Body of pancreas (tissue), 4 donors: ENCODE measurements at regions not wholly inside any gene's neighbourhood (a gene's known extent, or its start where the extent isn't known, plus 50 kb on each side); places are given as distances from the start of the nearest gene placed in this dataset.

Experiments
- POLR2A ChIP-seq, 3 donors: fragments of 450-650 bp; IDR thresholded peaks; one replicate each; pipeline ENCODE4 v1.6.1; 2016; ENCODE audit warnings: antibody characterized with exemption in 3 of 3, mild to moderate bottlenecking in 2 of 3
- TF ChIP-seq, protein P1 (sequence below), 7 experiments: fragments of 450-650 bp in 4 of 7; fragments of 200-600 bp in 3 of 7; sonication (generic) in 3 of 7; IDR thresholded peaks; one replicate each; pipeline ENCODE4 v1.5.1; 2016 to 2019; ENCODE audit warnings: antibody characterized with exemption in 7 of 7

DNA sequence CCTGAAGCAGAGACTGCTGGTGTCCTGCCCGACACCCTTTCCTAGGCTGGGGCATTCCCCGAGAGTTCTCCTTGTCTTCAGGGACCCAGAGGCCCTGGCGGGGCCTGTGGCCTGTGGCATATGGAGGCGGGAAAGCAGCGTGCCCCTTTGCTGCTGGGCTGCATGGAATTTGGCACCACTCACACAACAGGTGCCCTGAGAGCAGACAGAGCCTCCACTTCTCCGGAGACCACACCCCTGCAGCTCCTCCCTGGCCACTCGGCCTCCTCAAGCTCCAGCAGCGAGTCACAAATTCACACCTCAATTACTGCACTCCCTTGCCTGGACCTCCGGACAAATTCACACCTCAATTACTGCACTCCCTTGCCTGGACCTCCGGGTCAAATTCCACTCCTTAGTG, 1375.2 kb downstream of the TBC1D22A start:
- TF ChIP-seq, protein P1, sequence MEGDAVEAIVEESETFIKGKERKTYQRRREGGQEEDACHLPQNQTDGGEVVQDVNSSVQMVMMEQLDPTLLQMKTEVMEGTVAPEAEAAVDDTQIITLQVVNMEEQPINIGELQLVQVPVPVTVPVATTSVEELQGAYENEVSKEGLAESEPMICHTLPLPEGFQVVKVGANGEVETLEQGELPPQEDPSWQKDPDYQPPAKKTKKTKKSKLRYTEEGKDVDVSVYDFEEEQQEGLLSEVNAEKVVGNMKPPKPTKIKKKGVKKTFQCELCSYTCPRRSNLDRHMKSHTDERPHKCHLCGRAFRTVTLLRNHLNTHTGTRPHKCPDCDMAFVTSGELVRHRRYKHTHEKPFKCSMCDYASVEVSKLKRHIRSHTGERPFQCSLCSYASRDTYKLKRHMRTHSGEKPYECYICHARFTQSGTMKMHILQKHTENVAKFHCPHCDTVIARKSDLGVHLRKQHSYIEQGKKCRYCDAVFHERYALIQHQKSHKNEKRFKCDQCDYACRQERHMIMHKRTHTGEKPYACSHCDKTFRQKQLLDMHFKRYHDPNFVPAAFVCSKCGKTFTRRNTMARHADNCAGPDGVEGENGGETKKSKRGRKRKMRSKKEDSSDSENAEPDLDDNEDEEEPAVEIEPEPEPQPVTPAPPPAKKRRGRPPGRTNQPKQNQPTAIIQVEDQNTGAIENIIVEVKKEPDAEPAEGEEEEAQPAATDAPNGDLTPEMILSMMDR (IDR thresholded peaks at IDR 0.05), result no peak
- TF ChIP-seq POLR2A (IDR thresholded peaks at IDR 0.05), result no peak
